CD14-positive monocyte (primary cell): ENCODE measurements at regions not wholly inside any gene's neighbourhood (a gene's known extent, or its start where the extent isn't known, plus 50 kb on each side); places are given as distances from the start of the nearest gene placed in this dataset.
A peak's percentile ranks its signal among the peaks of the same experiment; 100 is the strongest.

Source experiments
- DNase-seq, 3 donors: peaks; one replicate each; pipeline ENCODE4 v3.0.0-alpha.2; 2011 to 2022
- H2AFZ ChIP-seq: 2 replicates; pipeline ENCODE4 v1.6.0; 2012; ENCODE audit warnings: mild to moderate bottlenecking, low read depth, low read length, inconsistent platforms; ENCODE audit not compliant: insufficient read depth, poor library complexity, severe bottlenecking
- H3K27ac ChIP-seq, 2 donors: 1 replicate in 1 of 2; 2 replicates in 1 of 2; pipeline ENCODE4 v1.5.1; 2012 to 2013; ENCODE audit warnings: low read length in 2 of 2, control low read depth in 1 of 2, inconsistent platforms in 1 of 2, low read depth in 1 of 2, mild to moderate bottlenecking in 1 of 2
- H3K27me3 ChIP-seq, 2 donors: one replicate each; pipeline versions ENCODE4 v1.6.0 to v1.6.1; 2011 to 2013; ENCODE audit warnings: low read length in 2 of 2; ENCODE audit not compliant: control insufficient read depth in 2 of 2, insufficient read depth in 2 of 2
- H3K36me3 ChIP-seq, 2 donors: replicated peaks in 1 of 2; 1 replicate in 1 of 2; 2 replicates in 1 of 2; pipeline versions ENCODE4 v1.5.1 to v1.6.1; 2012 to 2013; ENCODE audit warnings: low read length in 2 of 2, control low read depth in 1 of 2, inconsistent platforms in 1 of 2, mild to moderate bottlenecking in 1 of 2; ENCODE audit not compliant: insufficient read depth in 2 of 2, control insufficient read depth in 1 of 2
- H3K4me1 ChIP-seq, 2 donors: 1 replicate in 1 of 2; 2 replicates in 1 of 2; pipeline versions ENCODE4 v1.5.1 to v1.6.1; 2012 to 2013; ENCODE audit warnings: low read length in 2 of 2, control low read depth in 1 of 2, inconsistent platforms in 1 of 2, mild to moderate bottlenecking in 1 of 2, moderate library complexity in 1 of 2; ENCODE audit not compliant: insufficient read depth in 2 of 2, control insufficient read depth in 1 of 2
- H3K4me2 ChIP-seq: replicated peaks from 2 replicates; pipeline ENCODE3; 2012; ENCODE audit warnings: low read length, moderate library complexity, mild to moderate bottlenecking; ENCODE audit not compliant: poor library complexity, severe bottlenecking; ENCODE audit errors: extremely low read depth
- H3K4me3 ChIP-seq, 3 experiments: fragments of 200-600 bp in 1 of 3; sonication (generic) in 1 of 3; replicated peaks in 1 of 3; 1 replicate in 2 of 3; 2 replicates in 1 of 3; pipeline ENCODE4 v1.5.1; 2011 to 2013; ENCODE audit warnings: low read length in 3 of 3, mild to moderate bottlenecking in 3 of 3, control low read depth in 2 of 3, low read depth in 2 of 3, inconsistent platforms in 1 of 3, moderate library complexity in 1 of 3
- H3K79me2 ChIP-seq: 2 replicates; pipeline ENCODE4 v1.6.0; 2012; ENCODE audit warnings: mild to moderate bottlenecking, control low read depth, inconsistent platforms, low read length, moderate library complexity; ENCODE audit not compliant: insufficient read depth
- H3K9ac ChIP-seq: 2 replicates; pipeline ENCODE4 v1.6.0; 2017; ENCODE audit warnings: low read length, mild to moderate bottlenecking; ENCODE audit not compliant: insufficient read depth, poor library complexity, severe bottlenecking
- H3K9me3 ChIP-seq, 2 donors: replicated peaks in 1 of 2; 1 replicate in 1 of 2; 2 replicates in 1 of 2; pipeline versions ENCODE4 v1.5.1 to v1.6.1; 2012 to 2013; ENCODE audit warnings: low read length in 2 of 2, control low read depth in 1 of 2; ENCODE audit not compliant: control insufficient read depth in 1 of 2, insufficient read depth in 1 of 2
- H4K20me1 ChIP-seq: 2 replicates; pipeline ENCODE4 v1.6.0; 2012; ENCODE audit warnings: mild to moderate bottlenecking, low read length, control low read depth, moderate library complexity; ENCODE audit not compliant: insufficient read depth
- H3K27ac Mint-ChIP-seq, 7 donors: one replicate each; pipeline ENCODE4 v1.8.0; 2020; ENCODE audit warnings: mild to moderate bottlenecking in 7 of 7, mixed read lengths in 7 of 7, moderate library complexity in 6 of 7, inconsistent platforms in 2 of 7
- H3K27me3 Mint-ChIP-seq, 3 donors: one replicate each; pipeline ENCODE4 v1.8.0; 2021 to 2022; ENCODE audit warnings: low read depth in 3 of 3, mild to moderate bottlenecking in 3 of 3, mixed read lengths in 3 of 3, moderate library complexity in 3 of 3, inconsistent platforms in 1 of 3
- H3K36me3 Mint-ChIP-seq, 2 donors: one replicate each; pipeline ENCODE4 v1.8.0; 2020; ENCODE audit warnings: mixed read lengths in 2 of 2, inconsistent platforms in 1 of 2, mild to moderate bottlenecking in 1 of 2
- H3K4me1 Mint-ChIP-seq: one replicate; pipeline ENCODE4 v1.8.0; 2020; ENCODE audit warnings: mild to moderate bottlenecking, mixed read lengths
- H3K4me3 Mint-ChIP-seq, 2 donors: one replicate each; pipeline ENCODE4 v1.8.0; 2020; ENCODE audit warnings: mild to moderate bottlenecking in 2 of 2, mixed read lengths in 2 of 2, moderate library complexity in 1 of 2
- H3K9me3 Mint-ChIP-seq, 7 donors: one replicate each; pipeline ENCODE4 v1.8.0; 2020 to 2022; ENCODE audit warnings: mixed read lengths in 7 of 7, mild to moderate bottlenecking in 6 of 7, moderate library complexity in 6 of 7, inconsistent platforms in 2 of 7
- CTCF ChIP-seq: fragments of 200-600 bp; IDR thresholded peaks from one replicate; pipeline ENCODE4 v1.8.0; 2022; ENCODE audit warnings: antibody characterized with exemption, mild to moderate bottlenecking
- WGBS: methylation state at CpG from one replicate; pipeline ENCODE4 v1.1.5; 2013; ENCODE audit warnings: missing lambda C conversion rate; ENCODE audit not compliant: insufficient coverage; 5-methylcytosine and 5-hydroxymethylcytosine counted together
- intact Hi-C, 2 donors: fragments of 100-400 bp; cut with micrococcal nuclease; formaldehyde crosslinking; loops; one replicate each; pipeline versions ENCODE4 v1.15.0 to v1.15.1; 2023

DNA sequence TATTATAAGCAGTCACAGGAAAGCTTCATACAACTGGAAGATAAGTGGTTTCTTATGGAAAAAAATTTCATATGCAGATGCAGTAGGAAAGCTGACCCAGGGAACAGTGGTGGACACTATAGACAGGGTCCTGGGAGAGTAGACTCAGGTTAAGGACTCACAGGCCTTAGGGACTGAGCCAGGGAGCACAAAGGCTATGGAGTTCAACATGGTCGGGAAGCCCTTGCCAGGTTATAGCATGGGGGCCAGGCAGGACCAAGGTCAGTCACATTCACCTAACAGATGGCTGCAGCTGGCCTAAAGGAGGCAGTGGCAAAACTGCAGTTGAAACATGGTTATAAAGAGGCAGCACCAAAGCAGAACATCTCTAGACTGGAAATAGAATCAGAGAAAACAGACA lies 54.9 kb upstream of the UNC5B start:
- no peaks in the 10 kb centered on the region for H3K4me1 Mint-ChIP-seq
- peaks cover 0 to 4% (median 0%) of the 10 kb centered on the region in 3 donors for H3K27me3 Mint-ChIP-seq
- 100% methylated on average over 1 of the region's 1 CpG for WGBS
- no peak overlapping the region for H3K4me2 ChIP-seq
- peak overlapping the region in 1 of 7 donors; percentile 20 for H3K27ac Mint-ChIP-seq
- H3K4me3 ChIP-seq: no peak overlapping the region
- H3K27me3 ChIP-seq: no peaks in the 10 kb centered on the region
- H3K79me2 ChIP-seq: no peaks in the 10 kb centered on the region
- TF ChIP-seq CTCF: no peak
- no peaks in the 10 kb centered on the region for H3K4me1 ChIP-seq
- H3K36me3 Mint-ChIP-seq: no peaks in the 10 kb centered on the region
- no peak overlapping the region for H3K27ac ChIP-seq
- no peaks in the 10 kb centered on the region for H4K20me1 ChIP-seq
- no peaks in the 10 kb centered on the region for H3K9me3 ChIP-seq
- no peak overlapping the region for H3K9ac ChIP-seq
- peaks cover 0 to 9% (median 2%) of the 10 kb centered on the region in 7 donors for H3K9me3 Mint-ChIP-seq
- no peaks in the 10 kb centered on the region for H3K36me3 ChIP-seq
- DNase-seq: no peak
- no peak overlapping the region for H3K4me3 Mint-ChIP-seq
- H2AFZ ChIP-seq: no peak overlapping the region
- intact Hi-C loops: no loop called here

DNA sequence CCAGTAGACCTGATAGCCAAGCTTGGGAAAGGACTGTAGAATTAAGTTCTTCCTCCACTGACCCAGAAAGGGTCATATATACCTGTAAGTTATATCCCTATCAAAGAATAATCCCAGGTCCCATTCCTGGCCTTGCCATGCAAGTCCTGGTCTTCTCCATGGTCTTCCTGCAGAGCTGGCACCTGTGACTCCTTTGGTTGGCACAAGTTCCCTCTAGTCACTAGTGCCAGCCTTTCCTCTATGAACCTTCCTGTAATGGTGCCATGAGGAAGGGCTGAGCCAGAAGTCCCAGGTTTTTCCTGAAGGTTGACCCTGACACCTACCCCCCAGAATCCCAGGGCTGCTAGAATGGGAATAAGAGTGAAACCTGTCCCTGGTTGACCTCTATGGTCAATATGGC lies 54.1 kb upstream of the UNC5B start:
- Histone ChIP-seq H4K20me1 (no peaks in the 10 kb centered on the region), H3K4me2 (no peak overlapping the region), H3K27ac (no peak overlapping the region), H3K4me3 (no peak overlapping the region), H3K9ac (no peak overlapping the region), H3K79me2 (no peaks in the 10 kb centered on the region), H3K36me3 (no peaks in the 10 kb centered on the region), H2AFZ (no peak overlapping the region), H3K4me1 (no peaks in the 10 kb centered on the region), H3K9me3 (no peaks in the 10 kb centered on the region), H3K27me3 (no peaks in the 10 kb centered on the region)
- no peak for TF ChIP-seq CTCF
- peaks cover 0 to 4% (median 0%) of the 10 kb centered on the region in 3 donors for H3K27me3 Mint-ChIP-seq
- DNase-seq: no peak
- H3K27ac Mint-ChIP-seq: no peak overlapping the region
- intact Hi-C loops: no loop called here
- no peak overlapping the region for H3K4me3 Mint-ChIP-seq
- H3K4me1 Mint-ChIP-seq: no peaks in the 10 kb centered on the region
- H3K9me3 Mint-ChIP-seq: peaks cover 0 to 9% (median 2%) of the 10 kb centered on the region in 7 donors
- H3K36me3 Mint-ChIP-seq: no peaks in the 10 kb centered on the region
